ENCODE measurements at regions not wholly inside any gene's neighbourhood (a gene's known extent, or its start where the extent isn't known, plus 50 kb on each side); places are given as distances from the start of the nearest gene placed in this dataset.

DNA sequence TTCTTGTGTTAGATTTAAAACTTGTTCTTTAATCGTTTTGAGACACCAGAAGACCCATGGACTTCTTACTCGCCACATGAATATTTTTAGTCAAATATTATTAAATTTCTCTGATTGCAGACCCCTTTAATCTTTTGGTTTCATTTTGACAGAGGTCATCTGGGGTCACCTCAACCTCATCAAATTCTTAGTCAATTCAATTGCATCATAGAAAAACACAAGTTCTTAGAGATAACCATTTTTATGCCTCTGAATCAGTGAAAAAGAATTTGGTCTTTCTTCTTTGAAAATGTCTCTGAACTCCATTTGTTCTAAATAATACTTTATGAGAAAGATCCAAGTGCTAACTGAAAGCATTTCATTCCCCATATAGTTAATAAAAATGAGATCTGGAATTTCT lies 55.2 kb upstream of the CBLN4 start:
- DNase-seq: no peak

DNA sequence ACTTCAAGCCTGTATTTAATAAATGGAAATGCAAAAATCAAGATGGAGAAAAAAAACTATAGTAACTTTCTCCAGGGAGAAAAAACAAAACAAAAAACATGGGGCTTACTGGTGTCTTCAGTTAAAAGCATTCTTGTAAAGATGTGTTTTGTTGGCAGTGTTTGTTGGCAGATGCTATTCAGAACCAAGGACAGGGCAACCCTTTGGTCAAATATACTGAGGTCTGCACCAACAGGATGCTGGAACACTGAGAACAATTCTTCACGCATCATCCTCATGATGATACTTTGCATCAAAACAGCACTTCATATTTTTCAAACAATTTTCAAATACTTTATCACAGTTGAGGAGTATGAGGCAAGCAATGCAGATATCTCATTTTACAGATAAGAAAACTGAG lies 63.7 kb upstream of the CBLN4 start:
- no peak for DNase-seq

- no peak for DNase-seq
These were observed 66.8 kb upstream of the CBLN4 start for GRCh38 chr20:56072165-56072564.

GRCh38 chr20:56088375-56088774 lies 83.1 kb upstream of the CBLN4 start:
- DNase-seq: no peak

DNA sequence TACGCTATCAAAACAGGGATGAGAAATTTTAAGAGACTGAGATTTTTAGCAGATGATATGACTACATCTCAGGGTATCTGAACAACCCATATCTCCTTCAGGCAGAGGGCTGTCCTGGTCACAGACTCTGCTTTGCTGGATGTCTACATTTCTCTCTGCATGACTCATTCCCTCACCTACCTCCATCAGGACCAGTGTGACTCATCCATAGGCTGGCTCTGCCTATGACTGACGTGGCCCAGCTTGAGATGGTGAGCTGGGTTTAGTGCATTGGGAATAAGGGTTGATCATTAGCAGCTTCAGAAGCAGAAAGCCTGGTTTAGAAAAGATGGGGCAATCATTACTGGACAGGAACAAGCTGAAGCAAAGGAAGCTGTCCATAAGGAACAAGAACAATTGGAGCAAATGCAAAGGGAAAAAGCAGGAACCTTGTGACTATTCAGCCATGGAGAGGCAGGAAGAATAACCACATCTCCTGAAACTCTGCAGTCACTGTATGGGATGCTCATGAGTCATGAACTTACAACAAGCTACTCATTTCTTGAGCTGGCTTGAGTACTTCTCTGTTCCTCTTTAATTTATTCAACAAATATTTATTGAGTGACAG lies 86.4 kb upstream of the CBLN4 start:
- no peak for DNase-seq

DNA sequence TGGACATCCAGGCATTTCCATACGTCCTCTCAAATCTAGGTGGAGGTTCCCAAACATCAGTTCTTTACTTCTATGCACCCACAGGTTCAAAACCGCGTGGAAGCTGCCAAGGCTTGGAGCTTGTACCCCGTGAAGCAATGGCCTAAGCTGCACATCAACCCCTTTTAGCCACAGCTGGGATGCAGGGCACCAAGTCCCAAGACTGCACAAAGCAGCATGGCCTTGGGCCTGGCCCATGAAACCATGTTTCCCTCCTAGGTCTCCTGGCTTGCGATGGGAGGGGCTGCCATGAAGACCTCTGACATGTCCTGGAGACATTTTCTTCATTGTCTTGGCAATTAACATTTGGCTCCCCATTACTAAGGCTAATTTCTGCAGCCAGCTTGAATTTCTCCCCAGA lies 88.9 kb upstream of the CBLN4 start:
- no peak for DNase-seq

GRCh38 chr20:56098981-56099500 lies 93.7 kb upstream of the CBLN4 start:
- DNase-seq: no peak

- DNase-seq: no peak
These were observed 106.8 kb upstream of the CBLN4 start for GRCh38 chr20:56111961-56112730.

GRCh38 chr20:56117350-56117749 lies 112.0 kb upstream of the CBLN4 start:
- no peak for DNase-seq

DNA sequence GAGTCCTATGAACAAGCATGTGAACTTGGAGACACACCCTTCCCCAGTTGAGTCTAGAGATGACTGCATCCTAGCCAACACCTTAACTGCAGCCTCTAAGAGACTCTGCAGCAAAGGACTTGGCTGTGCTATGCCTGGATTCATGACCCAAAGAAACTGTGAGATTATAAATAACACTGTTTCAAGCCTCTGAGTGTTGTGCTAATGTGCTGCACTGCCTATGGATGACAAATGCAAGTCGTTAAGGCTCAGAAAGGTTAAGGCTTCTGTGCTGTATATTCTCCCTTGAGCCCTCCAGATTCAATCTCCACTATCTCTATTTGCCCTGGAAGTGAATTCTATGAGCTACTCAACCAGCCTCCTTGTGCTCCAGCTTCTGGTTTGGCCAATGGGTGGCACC lies 116.5 kb upstream of the CBLN4 start:
- DNase-seq: no peak

DNA sequence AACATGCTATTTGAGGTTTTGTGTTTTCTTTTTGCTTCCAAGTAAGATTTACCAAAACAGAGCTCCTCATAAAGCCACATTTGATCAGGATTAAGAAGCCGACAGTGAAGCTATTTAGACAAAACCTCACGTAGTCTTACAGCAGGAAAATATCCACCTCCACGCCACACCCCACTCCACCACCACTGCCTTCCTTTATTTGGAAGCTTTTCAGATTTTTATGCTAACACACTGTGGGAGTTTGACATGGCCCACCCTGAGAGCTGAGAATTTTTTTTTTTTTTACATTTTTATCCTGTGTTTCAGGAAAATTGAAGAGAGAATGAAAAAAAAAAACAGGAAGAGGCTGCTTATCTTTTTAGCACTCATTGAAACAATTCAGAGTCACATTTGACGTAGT lies 104.8 kb upstream of the MC3R start:
- no peak for DNase-seq

DNA sequence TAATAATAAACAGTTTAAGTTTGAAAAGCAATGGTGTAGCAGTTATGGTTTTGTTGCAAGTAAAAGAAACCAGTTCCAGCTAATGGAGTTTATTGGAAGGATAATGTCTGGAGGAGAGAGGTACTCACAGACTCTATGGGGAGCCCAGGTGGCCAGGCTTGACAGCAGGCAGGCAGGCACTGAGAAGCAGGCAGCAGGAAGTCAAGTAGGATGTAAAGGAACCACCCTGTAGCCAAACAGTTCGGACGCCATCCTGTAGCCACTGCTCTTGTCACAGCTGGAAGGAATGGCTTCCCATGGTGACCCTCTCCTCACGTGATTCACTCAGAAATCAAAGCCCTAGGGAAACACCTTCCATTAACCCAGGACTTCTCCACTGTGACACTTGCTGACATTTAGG lies 96.7 kb upstream of the MC3R start:
- DNase-seq: no peak

DNA sequence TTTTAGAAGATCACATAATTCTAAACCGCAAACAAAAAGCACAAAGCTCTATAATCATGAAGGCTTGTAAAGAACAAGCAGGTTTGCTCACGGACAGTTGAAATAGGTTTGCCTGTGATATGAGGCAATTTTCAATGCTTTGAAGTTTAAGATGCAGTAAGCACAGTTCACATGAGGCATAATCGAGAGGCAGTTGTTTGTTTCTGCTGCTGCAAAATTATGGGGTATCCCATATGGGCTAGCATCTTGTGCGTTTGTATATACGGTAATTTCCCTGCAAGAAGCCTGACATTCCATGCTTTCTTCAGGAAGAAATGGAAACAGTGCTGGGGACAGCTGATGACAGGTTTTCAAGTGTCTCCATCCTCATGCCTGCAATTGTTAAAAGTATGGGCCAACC lies 94.6 kb upstream of the MC3R start:
- DNase-seq: no peak

GRCh38 chr20:56155625-56156024 lies 92.9 kb upstream of the MC3R start:
- no peak for DNase-seq

- no peak for DNase-seq
These were observed 90.9 kb upstream of the MC3R start for GRCh38 chr20:56157530-56158203.

DNA sequence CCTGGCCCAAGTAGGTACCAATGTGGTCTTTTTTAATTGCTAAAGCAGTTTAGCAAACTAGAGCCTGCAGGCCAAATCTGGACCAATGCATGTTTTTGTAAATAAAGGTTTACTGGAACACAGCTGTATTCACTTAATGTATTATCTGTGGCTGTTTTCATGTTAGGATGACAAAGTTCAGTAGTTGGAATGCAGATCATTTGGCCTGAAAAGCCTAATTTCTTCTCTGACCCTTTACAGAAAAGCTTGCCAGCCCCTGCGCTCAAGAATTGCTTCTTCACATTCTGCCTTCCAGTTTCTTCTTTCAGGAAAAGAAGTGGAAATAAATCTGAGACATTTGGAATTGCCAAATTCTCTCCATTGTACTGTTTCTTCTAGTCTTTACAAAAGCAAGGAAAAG lies 90.0 kb upstream of the MC3R start:
- no peak for DNase-seq

GRCh38 chr20:56160956-56161355 lies 87.6 kb upstream of the MC3R start:
- DNase-seq: no peak

DNA sequence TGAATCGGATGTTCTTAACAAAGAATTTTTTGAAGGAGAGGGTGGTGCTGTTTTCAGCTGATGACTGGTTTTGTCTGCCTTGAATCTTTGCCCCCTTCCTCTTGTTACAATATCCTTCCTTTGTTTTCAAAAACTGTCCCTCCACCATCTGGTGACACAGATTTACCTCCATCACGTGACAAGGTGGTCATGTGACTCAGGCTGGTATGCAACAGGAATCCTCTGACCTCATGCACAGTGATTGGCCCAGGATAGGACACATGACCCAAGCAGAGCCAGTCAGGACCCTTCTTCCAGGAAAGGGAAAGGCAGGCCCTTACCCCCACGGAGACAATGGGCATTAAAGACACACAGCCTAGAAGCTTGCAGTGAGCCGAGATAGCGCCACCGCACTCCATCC lies 84.7 kb upstream of the MC3R start:
- DNase-seq: no peak

DNA sequence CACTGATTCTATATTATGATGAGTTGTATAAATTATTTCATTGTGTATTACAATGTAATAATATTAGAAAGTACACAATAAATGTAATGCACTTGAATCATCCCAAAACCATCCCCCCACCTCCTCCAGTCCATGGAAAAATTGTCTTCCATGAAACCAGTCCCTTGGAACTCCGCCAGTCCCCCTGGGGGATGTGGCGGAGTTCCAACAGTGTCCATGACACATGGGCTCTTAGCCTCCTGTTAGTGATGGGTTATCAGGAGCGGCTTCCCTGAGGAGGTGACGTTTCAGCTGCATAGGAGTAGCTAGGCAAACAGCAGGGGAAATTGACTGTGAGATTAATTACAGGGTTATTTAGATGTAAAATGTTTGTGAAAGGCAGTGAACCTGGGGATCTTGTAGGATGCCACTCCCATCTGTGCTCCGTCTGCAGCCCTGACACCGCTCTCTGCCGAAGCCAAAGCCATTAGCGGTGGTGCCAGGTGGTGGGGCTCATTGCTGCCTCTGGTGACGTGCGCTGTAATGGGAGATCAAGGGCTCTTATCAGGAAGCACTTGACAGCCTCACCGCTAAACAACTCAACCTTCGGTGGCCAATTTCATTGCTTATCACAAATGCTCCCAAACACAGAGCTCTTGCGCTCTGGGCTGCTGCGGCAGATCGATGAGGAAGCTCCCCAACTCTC lies 81.6 kb upstream of the MC3R start:
- DNase-seq: no peak

DNA sequence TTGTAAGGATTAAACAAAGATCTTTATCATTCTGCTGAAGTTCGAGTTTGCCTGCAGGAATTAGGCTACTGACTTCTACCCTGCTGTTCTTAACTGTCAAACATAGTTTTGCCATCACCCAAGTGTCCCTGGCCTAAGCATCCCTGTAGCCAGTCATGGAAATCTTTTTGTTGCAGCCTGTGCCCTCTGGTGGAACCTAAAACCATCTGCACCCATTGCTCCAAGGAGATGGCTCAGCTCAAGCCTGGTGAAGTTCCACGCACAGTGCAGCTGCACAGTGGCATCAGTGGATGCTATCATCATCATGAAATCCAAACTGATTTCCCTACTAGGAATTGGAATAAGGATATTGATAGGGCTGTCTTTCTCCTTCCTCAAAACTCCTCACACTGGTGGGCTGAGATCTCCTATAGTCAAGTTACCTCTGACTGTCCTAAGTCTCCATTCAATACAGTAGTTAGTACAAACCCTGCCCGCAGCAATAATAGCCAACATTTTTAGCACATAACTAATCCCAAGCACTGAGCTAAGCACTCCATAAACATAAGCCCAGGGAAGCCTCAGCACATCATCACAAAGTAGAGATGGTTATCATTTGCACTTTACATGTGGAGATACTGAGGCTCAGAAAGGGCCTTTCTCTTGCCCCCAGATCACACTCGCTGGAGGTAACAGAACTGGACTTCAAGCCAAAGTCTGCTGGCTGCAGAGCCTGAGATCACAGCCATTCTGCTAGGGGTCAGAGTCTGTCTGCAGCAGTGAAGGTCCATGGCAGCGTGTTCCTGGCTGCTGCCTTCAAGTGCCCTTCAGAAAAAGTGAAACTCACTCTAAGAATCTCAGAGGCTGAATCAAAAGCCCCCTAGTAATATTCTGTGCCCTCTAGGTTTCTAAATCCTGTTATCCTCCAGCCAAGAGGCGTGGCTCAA lies 77.2 kb upstream of the MC3R start:
- DNase-seq: peak in 1 of 2 experiments; percentile 34

- no peak for DNase-seq
These were observed 75.1 kb upstream of the MC3R start for GRCh38 chr20:56173438-56173837.

GRCh38 chr20:56174416-56174815 lies 74.1 kb upstream of the MC3R start:
- no peak for DNase-seq
